ENCODE measurements at regions not wholly inside any gene's neighbourhood (a gene's known extent, or its start where the extent isn't known, plus 50 kb on each side); places are given as distances from the start of the nearest gene placed in this dataset.

DNA sequence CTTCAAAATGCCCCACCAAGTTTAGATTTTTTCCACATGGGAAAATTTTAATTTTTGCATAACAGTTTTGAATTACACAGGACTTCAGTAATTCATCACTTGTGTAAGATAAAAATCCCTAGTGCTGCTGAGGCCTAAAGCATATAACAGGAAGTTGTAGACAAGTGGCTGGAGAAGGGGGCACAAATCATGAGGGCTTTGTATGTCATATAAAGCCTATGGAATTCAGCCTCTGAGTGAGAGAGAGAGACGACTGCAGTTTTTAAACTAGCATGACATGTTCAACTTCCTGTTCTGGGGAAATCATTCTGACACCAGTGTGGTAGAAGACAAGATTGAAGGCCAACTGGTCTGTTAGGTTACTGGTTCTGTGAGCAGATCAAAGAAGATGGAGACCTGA, 187.3 kb upstream of the CHST9 start:
- Histone ChIP-seq H3K9me2 (ENCODE audit: insufficient read depth) (no peaks in the 10 kb centered on the region), H3K79me2 (ENCODE audit: insufficient read depth, low read length) (no peaks in the 10 kb centered on the region), H2AFZ (ENCODE audit: low read depth, low read length, poor library complexity, severe bottlenecking) (no peak overlapping the region), H3K27ac (ENCODE audit: low read depth, low read length) (no peak overlapping the region), H3K4me3 (replicated peaks in 1 of 2; ENCODE audit: low read depth in 1 of 2, low read length in 2 of 2) (no peak overlapping the region), H3K4me1 (ENCODE audit: control insufficient read depth in 1 of 2, insufficient read depth in 2 of 2, low read length in 2 of 2) (no peaks in the 10 kb centered on the region), H3K9me3 (ENCODE audit: control insufficient read depth in 1 of 2, insufficient read depth in 1 of 2, low read depth in 1 of 2, low read length in 2 of 2) (0 out of 4 replicates have a peak, but pooled peaks cover 0 to 3% of the 10 kb centered on the region in 2 experiments), H3K27me3 (ENCODE audit: insufficient read depth, low read length) (no peaks in the 10 kb centered on the region), H3K36me3 (ENCODE audit: control insufficient read depth in 1 of 2, insufficient read depth in 2 of 2, low read length in 2 of 2) (no peaks in the 10 kb centered on the region), H3K4me2 (ENCODE audit: low read length) (no peak overlapping the region), H3K9ac (ENCODE audit: low read length) (no peak overlapping the region), H4K20me1 (ENCODE audit: insufficient read depth) (no peaks in the 10 kb centered on the region)
- ChIA-PET POLR2A (no interaction called here), RAD21 (ENCODE audit: low non-redundant PET in 1 of 2, low total read pairs in 2 of 2, uncharacterized antibody in 2 of 2, unreplicated experiment in 2 of 2) (no interaction called here), CTCF (interaction anchor here (1.0 kb wide), 1 partner anchor 9 kb away, joined by 3 read pairs; no protein-coding TSS in a partner anchor)
- DNase-seq (ENCODE audit: low read depth, low spot score) (no peak), ATAC-seq (no peak)
- no peak for TF ChIP-seq ELF1 (IDR thresholded peaks at IDR 0.05; ENCODE audit: borderline replicate concordance, low read depth)
- TF ChIP-seq EGR1 (IDR thresholded peaks at IDR 0.05; ENCODE audit: low read depth), result no peak
- no peak for TF ChIP-seq CEBPB (IDR thresholded peaks at IDR 0.05; ENCODE audit: low read depth)
- no peak for TF ChIP-seq ZFX (IDR thresholded peaks at IDR 0.05)
- TF ChIP-seq SRF (IDR thresholded peaks at IDR 0.05; ENCODE audit: low read depth), result no peak
- TF ChIP-seq EZH2 (IDR thresholded peaks at IDR 0.05), result no peak
- TF ChIP-seq TCF7L2 (IDR thresholded peaks at IDR 0.05; ENCODE audit: borderline replicate concordance, extremely low read depth, insufficient read depth, insufficient read length), result no peak
- TF ChIP-seq, protein P1, sequence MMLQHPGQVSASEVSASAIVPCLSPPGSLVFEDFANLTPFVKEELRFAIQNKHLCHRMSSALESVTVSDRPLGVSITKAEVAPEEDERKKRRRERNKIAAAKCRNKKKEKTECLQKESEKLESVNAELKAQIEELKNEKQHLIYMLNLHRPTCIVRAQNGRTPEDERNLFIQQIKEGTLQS (IDR thresholded peaks at IDR 0.05), result no peak
- TF ChIP-seq, protein P2, sequence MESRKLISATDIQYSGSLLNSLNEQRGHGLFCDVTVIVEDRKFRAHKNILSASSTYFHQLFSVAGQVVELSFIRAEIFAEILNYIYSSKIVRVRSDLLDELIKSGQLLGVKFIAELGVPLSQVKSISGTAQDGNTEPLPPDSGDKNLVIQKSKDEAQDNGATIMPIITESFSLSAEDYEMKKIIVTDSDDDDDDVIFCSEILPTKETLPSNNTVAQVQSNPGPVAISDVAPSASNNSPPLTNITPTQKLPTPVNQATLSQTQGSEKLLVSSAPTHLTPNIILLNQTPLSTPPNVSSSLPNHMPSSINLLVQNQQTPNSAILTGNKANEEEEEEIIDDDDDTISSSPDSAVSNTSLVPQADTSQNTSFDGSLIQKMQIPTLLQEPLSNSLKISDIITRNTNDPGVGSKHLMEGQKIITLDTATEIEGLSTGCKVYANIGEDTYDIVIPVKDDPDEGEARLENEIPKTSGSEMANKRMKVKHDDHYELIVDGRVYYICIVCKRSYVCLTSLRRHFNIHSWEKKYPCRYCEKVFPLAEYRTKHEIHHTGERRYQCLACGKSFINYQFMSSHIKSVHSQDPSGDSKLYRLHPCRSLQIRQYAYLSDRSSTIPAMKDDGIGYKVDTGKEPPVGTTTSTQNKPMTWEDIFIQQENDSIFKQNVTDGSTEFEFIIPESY (IDR thresholded peaks at IDR 0.05; ENCODE audit: extremely low read depth, insufficient replicate concordance, low read length), result no peak
- TF ChIP-seq POLR2A (IDR thresholded peaks at IDR 0.05; ENCODE audit: borderline replicate concordance, extremely low read depth, insufficient read depth, insufficient read length), result no peak
- no peak for TF ChIP-seq EZH2phosphoT487 (IDR thresholded peaks at IDR 0.05; ENCODE audit: borderline replicate concordance)
- intact Hi-C loops (cut with micrococcal nuclease), result no loop called here
- BruUV-seq (replicated peaks), result no TSS peak

Measured in HCT116 (cell line).